HCT116 (cell line): ENCODE measurements at regions not wholly inside any gene's neighbourhood (a gene's known extent, or its start where the extent isn't known, plus 50 kb on each side); places are given as distances from the start of the nearest gene placed in this dataset.

Source experiments
- CTCF ChIP-seq, 3 experiments: fragments of 200-600 bp in 1 of 3; sonication (generic) in 1 of 3; IDR thresholded peaks in 2 of 3; conservative IDR thresholded peaks in 1 of 3; 2 replicates each; pipeline ENCODE4 v1.5.1; 2012 to 2017; ENCODE audit warnings: low read depth in 2 of 3, low read length in 2 of 3, antibody characterized with exemption in 1 of 3, borderline replicate concordance in 1 of 3, control low read depth in 1 of 3, mild to moderate bottlenecking in 1 of 3, mixed read lengths in 1 of 3, mixed run types in 1 of 3, moderate library complexity in 1 of 3; ENCODE audit not compliant: insufficient read depth in 1 of 3
- EZH2 ChIP-seq: fragments of 200-600 bp; sonication (generic); IDR thresholded peaks from 2 replicates; pipeline ENCODE4 v1.6.1; 2017; ENCODE audit warnings: antibody characterized with exemption, mixed run types
- POLR2A ChIP-seq: IDR thresholded peaks from 2 replicates; pipeline ENCODE4 v1.7.0; 2011; ENCODE audit warnings: borderline replicate concordance; ENCODE audit not compliant: insufficient read depth, insufficient read length; ENCODE audit errors: extremely low read depth
- RAD21 ChIP-seq: IDR thresholded peaks from 2 replicates; pipeline ENCODE4 v1.6.1; 2012; ENCODE audit warnings: low read depth, mild to moderate bottlenecking
- REST ChIP-seq: IDR thresholded peaks from 2 replicates; pipeline ENCODE4 v1.6.1; 2012; ENCODE audit warnings: low read depth
- SP1 ChIP-seq: IDR thresholded peaks from 2 replicates; pipeline ENCODE4 v1.6.1; 2012; ENCODE audit warnings: low read depth
- SRF ChIP-seq: IDR thresholded peaks from 2 replicates; pipeline ENCODE4 v1.6.1; 2012; ENCODE audit warnings: low read depth
- TCF7L2 ChIP-seq: IDR thresholded peaks from 2 replicates; pipeline ENCODE4 v1.7.0; 2011; ENCODE audit warnings: borderline replicate concordance, inconsistent platforms; ENCODE audit not compliant: insufficient read depth, insufficient read length; ENCODE audit errors: extremely low read depth
- YY1 ChIP-seq: IDR thresholded peaks from 2 replicates; pipeline ENCODE4 v1.6.1; 2011; ENCODE audit warnings: low read length, low read depth, moderate library complexity, mild to moderate bottlenecking; ENCODE audit not compliant: insufficient replicate concordance; ENCODE audit errors: extremely low read depth
- ZBTB33 ChIP-seq: IDR thresholded peaks from 2 replicates; pipeline ENCODE4 v1.6.1; 2011; ENCODE audit warnings: mild to moderate bottlenecking, low read length, moderate library complexity; ENCODE audit not compliant: insufficient replicate concordance; ENCODE audit errors: extremely low read depth

- TF ChIP-seq RAD21, result no peak
- no peak for TF ChIP-seq ZBTB33
- TF ChIP-seq TCF7L2, result no peak
- no peak for TF ChIP-seq YY1
- TF ChIP-seq CTCF (IDR thresholded peaks at IDR 0.05 in 2 of 3, conservative IDR thresholded peaks at IDR 0.05 in 1 of 3; ENCODE audit: borderline replicate concordance in 1 of 3, insufficient read depth in 1 of 3, low read depth in 2 of 3, low read length in 2 of 3), result no peak
- TF ChIP-seq POLR2A, result no peak
- TF ChIP-seq SRF, result no peak
- TF ChIP-seq REST, result no peak
- no peak for TF ChIP-seq EZH2
- TF ChIP-seq SP1, result no peak
Measured at GRCh38 chr1:184208622-184209021, 157.1 kb downstream of the TSEN15 start.
